ENCODE measurements at regions not wholly inside any gene's neighbourhood (a gene's known extent, or its start where the extent isn't known, plus 50 kb on each side); places are given as distances from the start of the nearest gene placed in this dataset.
"Not testable (repeated sequence)": the region's sequence is repeated elsewhere in the genome, so short reads cannot be mapped to it uniquely, and the experiment has no call there.

GRCh38 chr1:121546830-121547591 is 362.2 kb downstream of the SRGAP2C start:
- Histone ChIP-seq H3K9ac (ENCODE audit: low read depth, low read length, poor library complexity, severe bottlenecking) (peak overlapping the region; percentile 22), H3K4me2 (ENCODE audit: low read depth, low read length, poor library complexity, severe bottlenecking) (peak overlapping the region; percentile 63), H2AFZ (ENCODE audit: low read length) (peak overlapping the region; percentile 5; the same call in 1 of the 2 replicates), H3K36me3 (ENCODE audit: insufficient read depth, low read length) (no peaks in the 10 kb centered on the region), H3K9me2 (replicated peaks; ENCODE audit: low read depth, low read length) (no peaks in the 10 kb centered on the region), H3K4me3 (ENCODE audit: low read length, poor library complexity, severe bottlenecking) (peak overlapping the region; percentile 32), H4K20me1 (ENCODE audit: insufficient read depth, low read length, poor library complexity, severe bottlenecking) (no peaks in the 10 kb centered on the region), H3K27me3 (ENCODE audit: insufficient read depth, low read length, poor library complexity, severe bottlenecking) (no peaks in the 10 kb centered on the region), H3K79me2 (ENCODE audit: insufficient read depth, low read length) (no peaks in the 10 kb centered on the region), H3K4me1 (ENCODE audit: insufficient read depth, low read length, poor library complexity, severe bottlenecking) (peaks cover 31% of the 10 kb centered on the region), H3F3A (ENCODE audit: low read depth) (peaks cover 5% of the 10 kb centered on the region; the same call in 1 of the 2 replicates), H3K9me3 (ENCODE audit: insufficient read depth, low read depth, low read length) (no peaks in the 10 kb centered on the region)
- TF ChIP-seq, protein P1, sequence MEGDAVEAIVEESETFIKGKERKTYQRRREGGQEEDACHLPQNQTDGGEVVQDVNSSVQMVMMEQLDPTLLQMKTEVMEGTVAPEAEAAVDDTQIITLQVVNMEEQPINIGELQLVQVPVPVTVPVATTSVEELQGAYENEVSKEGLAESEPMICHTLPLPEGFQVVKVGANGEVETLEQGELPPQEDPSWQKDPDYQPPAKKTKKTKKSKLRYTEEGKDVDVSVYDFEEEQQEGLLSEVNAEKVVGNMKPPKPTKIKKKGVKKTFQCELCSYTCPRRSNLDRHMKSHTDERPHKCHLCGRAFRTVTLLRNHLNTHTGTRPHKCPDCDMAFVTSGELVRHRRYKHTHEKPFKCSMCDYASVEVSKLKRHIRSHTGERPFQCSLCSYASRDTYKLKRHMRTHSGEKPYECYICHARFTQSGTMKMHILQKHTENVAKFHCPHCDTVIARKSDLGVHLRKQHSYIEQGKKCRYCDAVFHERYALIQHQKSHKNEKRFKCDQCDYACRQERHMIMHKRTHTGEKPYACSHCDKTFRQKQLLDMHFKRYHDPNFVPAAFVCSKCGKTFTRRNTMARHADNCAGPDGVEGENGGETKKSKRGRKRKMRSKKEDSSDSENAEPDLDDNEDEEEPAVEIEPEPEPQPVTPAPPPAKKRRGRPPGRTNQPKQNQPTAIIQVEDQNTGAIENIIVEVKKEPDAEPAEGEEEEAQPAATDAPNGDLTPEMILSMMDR (conservative IDR thresholded peaks at IDR 0.05; ENCODE audit: low read length): 0 out of 2 replicates have a peak, but pooled peaks have one; percentile 23
- no peak for TF ChIP-seq EZH2phosphoT487 (IDR thresholded peaks at IDR 0.05; ENCODE audit: borderline replicate concordance)

DNA sequence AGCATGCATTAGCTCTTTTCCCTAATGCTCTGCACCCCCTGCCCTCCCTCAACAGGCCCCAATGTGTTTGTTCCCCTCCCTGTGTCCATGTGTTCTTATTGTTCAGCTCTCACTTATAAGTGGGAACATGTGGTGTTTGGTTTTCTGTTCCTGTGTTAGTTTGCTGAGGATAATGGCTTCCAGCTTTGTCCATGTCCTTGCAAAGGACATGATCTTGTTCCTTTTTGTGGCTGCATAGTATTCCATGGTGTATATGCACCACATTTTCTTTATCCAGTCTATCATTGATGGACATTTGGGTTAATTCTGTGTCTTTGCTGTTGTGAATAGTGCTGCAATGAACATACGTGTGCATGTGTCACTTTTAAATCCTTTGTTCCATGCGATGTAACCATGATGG is 363.0 kb downstream of the SRGAP2C start:
- H3K4me1 ChIP-seq (ENCODE audit: insufficient read depth, low read length, poor library complexity, severe bottlenecking): peaks cover 36% of the 10 kb centered on the region
- not testable (repeated sequence) for H4K20me1 ChIP-seq (ENCODE audit: insufficient read depth, low read length, poor library complexity, severe bottlenecking); H3K27me3 ChIP-seq (ENCODE audit: insufficient read depth, low read length, poor library complexity, severe bottlenecking); H3K9ac ChIP-seq (ENCODE audit: low read depth, low read length, poor library complexity, severe bottlenecking); H3K4me3 ChIP-seq (ENCODE audit: low read length, poor library complexity, severe bottlenecking); H3K9me2 ChIP-seq (replicated peaks; ENCODE audit: low read depth, low read length); H3K9me3 ChIP-seq (ENCODE audit: insufficient read depth, low read depth, low read length); H3K4me2 ChIP-seq (ENCODE audit: low read depth, low read length, poor library complexity, severe bottlenecking); H2AFZ ChIP-seq (ENCODE audit: low read length); H3K36me3 ChIP-seq (ENCODE audit: insufficient read depth, low read length); H3F3A ChIP-seq (ENCODE audit: low read depth); H3K79me2 ChIP-seq (ENCODE audit: insufficient read depth, low read length)

GRCh38 chr1:121550817-121551216 is 366.0 kb downstream of the SRGAP2C start:
- H3K4me1 ChIP-seq (ENCODE audit: insufficient read depth, low read length, poor library complexity, severe bottlenecking): peaks cover 30% of the 10 kb centered on the region
- H3K4me3 ChIP-seq (ENCODE audit: low read length, poor library complexity, severe bottlenecking): not testable (repeated sequence)

GRCh38 chr1:121551491-121551890 is 366.7 kb downstream of the SRGAP2C start:
- H3K9me2 ChIP-seq (replicated peaks; ENCODE audit: low read depth, low read length); H3F3A ChIP-seq (ENCODE audit: low read depth); H3K27me3 ChIP-seq (ENCODE audit: insufficient read depth, low read length, poor library complexity, severe bottlenecking); H2AFZ ChIP-seq (ENCODE audit: low read length); H3K9ac ChIP-seq (ENCODE audit: low read depth, low read length, poor library complexity, severe bottlenecking); H3K9me3 ChIP-seq (ENCODE audit: insufficient read depth, low read depth, low read length); H3K36me3 ChIP-seq (ENCODE audit: insufficient read depth, low read length); H3K79me2 ChIP-seq (ENCODE audit: insufficient read depth, low read length); H4K20me1 ChIP-seq (ENCODE audit: insufficient read depth, low read length, poor library complexity, severe bottlenecking); H3K4me3 ChIP-seq (ENCODE audit: low read length, poor library complexity, severe bottlenecking): not testable (repeated sequence)
- Histone ChIP-seq H3K4me2 (ENCODE audit: low read depth, low read length, poor library complexity, severe bottlenecking) (peak overlapping the region; percentile 49), H3K4me1 (ENCODE audit: insufficient read depth, low read length, poor library complexity, severe bottlenecking) (peaks cover 29% of the 10 kb centered on the region)

More at GRCh38 chr1:121550817-121551216, 366.0 kb downstream of the SRGAP2C start:
- not testable (repeated sequence) for H2AFZ ChIP-seq (ENCODE audit: low read length); H3K9me2 ChIP-seq (replicated peaks; ENCODE audit: low read depth, low read length); H3K9ac ChIP-seq (ENCODE audit: low read depth, low read length, poor library complexity, severe bottlenecking); H3K9me3 ChIP-seq (ENCODE audit: insufficient read depth, low read depth, low read length); H3K27me3 ChIP-seq (ENCODE audit: insufficient read depth, low read length, poor library complexity, severe bottlenecking); H3K36me3 ChIP-seq (ENCODE audit: insufficient read depth, low read length); H3K79me2 ChIP-seq (ENCODE audit: insufficient read depth, low read length); H4K20me1 ChIP-seq (ENCODE audit: insufficient read depth, low read length, poor library complexity, severe bottlenecking); H3F3A ChIP-seq (ENCODE audit: low read depth)
- H3K4me2 ChIP-seq (ENCODE audit: low read depth, low read length, poor library complexity, severe bottlenecking): peak overlapping the region; percentile 49

GRCh38 chr1:121556560-121556959 is 371.8 kb downstream of the SRGAP2C start:
- not testable (repeated sequence) for H3K4me3 ChIP-seq (ENCODE audit: low read length, poor library complexity, severe bottlenecking); H3K79me2 ChIP-seq (ENCODE audit: insufficient read depth, low read length); H2AFZ ChIP-seq (ENCODE audit: low read length); H3K9ac ChIP-seq (ENCODE audit: low read depth, low read length, poor library complexity, severe bottlenecking); H3K9me3 ChIP-seq (ENCODE audit: insufficient read depth, low read depth, low read length); H3K4me2 ChIP-seq (ENCODE audit: low read depth, low read length, poor library complexity, severe bottlenecking); H3F3A ChIP-seq (ENCODE audit: low read depth); H3K36me3 ChIP-seq (ENCODE audit: insufficient read depth, low read length); H4K20me1 ChIP-seq (ENCODE audit: insufficient read depth, low read length, poor library complexity, severe bottlenecking); H3K27me3 ChIP-seq (ENCODE audit: insufficient read depth, low read length, poor library complexity, severe bottlenecking); H3K9me2 ChIP-seq (replicated peaks; ENCODE audit: low read depth, low read length)
- H3K4me1 ChIP-seq (ENCODE audit: insufficient read depth, low read length, poor library complexity, severe bottlenecking): peaks cover 19% of the 10 kb centered on the region

GRCh38 chr1:121558034-121558433 is 373.3 kb downstream of the SRGAP2C start:
- H3K9me2 ChIP-seq (replicated peaks; ENCODE audit: low read depth, low read length); H3K79me2 ChIP-seq (ENCODE audit: insufficient read depth, low read length); H3K4me3 ChIP-seq (ENCODE audit: low read length, poor library complexity, severe bottlenecking); H2AFZ ChIP-seq (ENCODE audit: low read length); H3K27me3 ChIP-seq (ENCODE audit: insufficient read depth, low read length, poor library complexity, severe bottlenecking); H4K20me1 ChIP-seq (ENCODE audit: insufficient read depth, low read length, poor library complexity, severe bottlenecking); H3K4me1 ChIP-seq (ENCODE audit: insufficient read depth, low read length, poor library complexity, severe bottlenecking); H3K9ac ChIP-seq (ENCODE audit: low read depth, low read length, poor library complexity, severe bottlenecking); H3F3A ChIP-seq (ENCODE audit: low read depth); H3K36me3 ChIP-seq (ENCODE audit: insufficient read depth, low read length); H3K9me3 ChIP-seq (ENCODE audit: insufficient read depth, low read depth, low read length): not testable (repeated sequence)
- H3K4me2 ChIP-seq (ENCODE audit: low read depth, low read length, poor library complexity, severe bottlenecking): peak overlapping the region; percentile 27

Data from Loucy (cell line).